Upper lobe of left lung (tissue), 4 donors: ENCODE measurements at regions not wholly inside any gene's neighbourhood (a gene's known extent, or its start where the extent isn't known, plus 50 kb on each side); places are given as distances from the start of the nearest gene placed in this dataset.

Source experiments
- CTCF ChIP-seq, 6 experiments: fragments of 450-650 bp in 4 of 6; fragments of 200-600 bp in 2 of 6; sonication (generic) in 2 of 6; IDR thresholded peaks; one replicate each; pipeline ENCODE4 v1.5.1; 2016 to 2019; ENCODE audit warnings: antibody characterized with exemption in 6 of 6
- POLR2A ChIP-seq, 4 donors: fragments of 450-650 bp; IDR thresholded peaks; one replicate each; pipeline ENCODE4 v1.5.1; 2016 to 2017; ENCODE audit warnings: antibody characterized with exemption in 4 of 4, mild to moderate bottlenecking in 2 of 4

- TF ChIP-seq CTCF (IDR thresholded peaks at IDR 0.05) (no peak), POLR2A (IDR thresholded peaks at IDR 0.05) (no peak)
Observed at GRCh38 chr18:57904535-57904934, 101.4 kb upstream of the ATP8B1 start.
